ENCODE measurements at regions not wholly inside any gene's neighbourhood (a gene's known extent, or its start where the extent isn't known, plus 50 kb on each side); places are given as distances from the start of the nearest gene placed in this dataset.

DNA sequence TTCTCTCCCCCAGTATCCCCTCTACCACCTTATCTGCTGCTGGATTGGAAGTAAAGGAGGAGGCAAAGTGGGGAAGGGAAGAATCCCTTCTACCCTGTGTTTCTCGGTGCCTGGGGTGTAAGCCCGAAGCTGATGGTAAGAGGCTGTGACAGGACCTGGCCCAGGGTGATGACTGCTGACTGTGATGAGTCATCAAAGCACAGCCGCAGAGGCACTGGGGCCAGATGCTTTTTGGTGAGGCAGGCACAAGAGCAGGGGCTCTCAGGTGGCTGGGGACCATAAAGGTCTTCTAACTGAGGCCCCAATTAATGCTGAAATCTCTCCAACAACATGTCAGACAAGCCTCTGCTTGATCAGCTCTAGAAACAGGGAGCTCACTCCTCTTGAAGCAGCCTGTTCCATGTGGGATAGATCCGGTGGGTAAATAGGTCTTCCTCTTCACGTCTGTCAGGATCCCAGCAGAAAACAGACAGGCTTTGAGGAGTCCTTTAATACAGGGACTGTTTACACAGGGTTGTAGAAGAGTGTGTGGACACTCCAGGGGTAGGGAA, 86.1 kb upstream of the PCBD1 start:
- TF ChIP-seq TEAD4 (IDR thresholded peaks at IDR 0.05) (no peak), REST (IDR thresholded peaks at IDR 0.05; ENCODE audit: low read depth) (no peak), NFIC (IDR thresholded peaks at IDR 0.05) (no peak), EP300 (IDR thresholded peaks at IDR 0.05; ENCODE audit: borderline replicate concordance) (no peak), TAF1 (IDR thresholded peaks at IDR 0.05; ENCODE audit: low read depth) (no peak), YY1 (IDR thresholded peaks at IDR 0.05; ENCODE audit: low read depth) (no peak), FOXM1 (IDR thresholded peaks at IDR 0.05; ENCODE audit: borderline replicate concordance, low read depth) (no peak), ZBTB7A (IDR thresholded peaks at IDR 0.05; ENCODE audit: low read depth) (no peak), USF1 (IDR thresholded peaks at IDR 0.05) (no peak), RAD21 (IDR thresholded peaks at IDR 0.05; ENCODE audit: low read depth) (no peak)
- TF ChIP-seq, protein P1, sequence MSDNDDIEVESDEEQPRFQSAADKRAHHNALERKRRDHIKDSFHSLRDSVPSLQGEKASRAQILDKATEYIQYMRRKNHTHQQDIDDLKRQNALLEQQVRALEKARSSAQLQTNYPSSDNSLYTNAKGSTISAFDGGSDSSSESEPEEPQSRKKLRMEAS (IDR thresholded peaks at IDR 0.05), result no peak

Data from Ishikawa (cell line).